GM23338 (cell line): ENCODE measurements at regions not wholly inside any gene's neighbourhood (a gene's known extent, or its start where the extent isn't known, plus 50 kb on each side); places are given as distances from the start of the nearest gene placed in this dataset.
"Not testable (repeated sequence)": the region's sequence is repeated elsewhere in the genome, so short reads cannot be mapped to it uniquely, and the experiment has no call there.

ENCODE experiments used
- ATAC-seq: fragments of 200-7000 bp; cut with Tn5 transposase; 3 replicates; pipeline ENCODE4 v1.9.1; 2020
- DNase-seq: peaks from one replicate; pipeline ENCODE4 v3.0.0-alpha.2; 2015; ENCODE audit warnings: low spot score
- H2AFZ ChIP-seq: fragments of 200-600 bp; sonication (generic); 2 replicates; pipeline ENCODE4 v1.8.0; 2016; ENCODE audit warnings: antibody characterized with exemption, mild to moderate bottlenecking, moderate library complexity
- H3F3A ChIP-seq: fragments of 200-600 bp; sonication (generic); replicated peaks from 2 replicates; pipeline ENCODE4 v1.8.0; 2017; ENCODE audit warnings: antibody characterized with exemption, mixed run types, low read depth
- H3K27ac ChIP-seq: fragments of 200-600 bp; sonication (generic); 2 replicates; pipeline ENCODE4 v1.6.1; 2016; ENCODE audit warnings: low read depth
- H3K27me3 ChIP-seq: fragments of 200-600 bp; sonication (generic); 2 replicates; pipeline ENCODE4 v1.8.0; 2016; ENCODE audit warnings: mild to moderate bottlenecking, mixed run types, moderate library complexity; ENCODE audit not compliant: insufficient read depth
- H3K36me3 ChIP-seq: fragments of 200-600 bp; sonication (generic); 2 replicates; pipeline ENCODE4 v1.8.0; 2016; ENCODE audit warnings: mild to moderate bottlenecking; ENCODE audit not compliant: insufficient read depth
- H3K4me1 ChIP-seq: fragments of 200-600 bp; sonication (generic); 2 replicates; pipeline ENCODE4 v1.8.0; 2016; ENCODE audit warnings: mild to moderate bottlenecking, moderate library complexity; ENCODE audit not compliant: insufficient read depth
- H3K4me2 ChIP-seq: fragments of 200-600 bp; sonication (generic); 2 replicates; pipeline ENCODE4 v1.7.1; 2017; ENCODE audit warnings: mixed run types
- H3K4me3 ChIP-seq: fragments of 200-600 bp; sonication (generic); 2 replicates; pipeline ENCODE4 v1.6.1; 2016; ENCODE audit warnings: mixed run types
- H3K79me2 ChIP-seq: fragments of 200-600 bp; sonication (generic); replicated peaks from 2 replicates; pipeline ENCODE4 v1.8.0; 2017; ENCODE audit warnings: mild to moderate bottlenecking; ENCODE audit not compliant: insufficient read depth
- H3K9me2 ChIP-seq: fragments of 200-600 bp; sonication (generic); 2 replicates; pipeline ENCODE4 v1.8.0; 2017; ENCODE audit not compliant: insufficient read depth
- H4K20me1 ChIP-seq: fragments of 200-600 bp; sonication (generic); replicated peaks from 2 replicates; pipeline ENCODE4 v1.8.0; 2017; ENCODE audit warnings: mild to moderate bottlenecking; ENCODE audit not compliant: insufficient read depth
- H3K27ac Mint-ChIP-seq: 2 replicates; pipeline ENCODE4 v1.8.0; 2020; ENCODE audit warnings: inconsistent platforms, mild to moderate bottlenecking, moderate library complexity, mixed read lengths
- H3K27me3 Mint-ChIP-seq: 3 replicates; pipeline ENCODE4 v1.8.0; 2022; ENCODE audit warnings: low read depth, mild to moderate bottlenecking, moderate library complexity, mixed read lengths, inconsistent platforms; ENCODE audit not compliant: insufficient read depth, poor library complexity
- H3K36me3 Mint-ChIP-seq: 3 replicates; pipeline ENCODE4 v1.8.0; 2021; ENCODE audit warnings: low read depth, mild to moderate bottlenecking, inconsistent platforms, moderate library complexity, mixed read lengths
- H3K4me1 Mint-ChIP-seq: 3 replicates; pipeline ENCODE4 v1.8.0; 2020; ENCODE audit warnings: mild to moderate bottlenecking, inconsistent platforms, mixed read lengths
- H3K4me3 Mint-ChIP-seq: 3 replicates; pipeline ENCODE4 v1.8.0; 2021; ENCODE audit warnings: moderate library complexity, mild to moderate bottlenecking, inconsistent platforms, mixed read lengths
- H3K9me3 Mint-ChIP-seq: 3 replicates; pipeline ENCODE4 v1.8.0; 2020; ENCODE audit warnings: moderate library complexity, mild to moderate bottlenecking, inconsistent platforms, mixed read lengths
- CREB1 ChIP-seq: fragments of 250-450 bp; sonication (Bioruptor Pico); IDR thresholded peaks from 2 replicates; pipeline ENCODE4 v1.5.0; 2020; ENCODE audit warnings: low read depth, mild to moderate bottlenecking, moderate library complexity
- EZH2 ChIP-seq: fragments of 200-600 bp; sonication (generic); IDR thresholded peaks from one replicate; pipeline ENCODE4 v1.8.0; 2017; ENCODE audit warnings: antibody characterized with exemption, mild to moderate bottlenecking, low read depth; ENCODE audit not compliant: unreplicated experiment
- EZH2phosphoT487 ChIP-seq: fragments of 200-600 bp; sonication (generic); IDR thresholded peaks from one replicate; pipeline ENCODE4 v1.8.1; 2018; ENCODE audit warnings: antibody characterized with exemption; ENCODE audit not compliant: unreplicated experiment
- ZNF114 ChIP-seq: fragments of 250-450 bp; sonication (Bioruptor Pico); IDR thresholded peaks from 2 replicates; pipeline ENCODE4 v1.5.0; 2020; ENCODE audit warnings: mild to moderate bottlenecking, moderate library complexity
- ZNF331 ChIP-seq: fragments of 250-450 bp; sonication (Bioruptor Pico); IDR thresholded peaks from 2 replicates; pipeline ENCODE4 v1.5.0; 2020; ENCODE audit warnings: low read depth, mild to moderate bottlenecking, moderate library complexity
- TF ChIP-seq, protein P1 (sequence below): IDR thresholded peaks from one replicate; pipeline ENCODE4 v1.6.1; 2018; ENCODE audit warnings: antibody characterized with exemption; ENCODE audit not compliant: unreplicated experiment
- TF ChIP-seq, protein P2 (sequence below), 2 experiments: fragments of 200-600 bp in 1 of 2; sonication (generic) in 1 of 2; conservative IDR thresholded peaks; 2 replicates each; pipeline versions ENCODE4 v1.5.1 to v1.6.1; 2016 to 2017; ENCODE audit warnings: antibody characterized with exemption in 2 of 2, low read depth in 2 of 2, mild to moderate bottlenecking in 2 of 2, moderate library complexity in 1 of 2

DNA sequence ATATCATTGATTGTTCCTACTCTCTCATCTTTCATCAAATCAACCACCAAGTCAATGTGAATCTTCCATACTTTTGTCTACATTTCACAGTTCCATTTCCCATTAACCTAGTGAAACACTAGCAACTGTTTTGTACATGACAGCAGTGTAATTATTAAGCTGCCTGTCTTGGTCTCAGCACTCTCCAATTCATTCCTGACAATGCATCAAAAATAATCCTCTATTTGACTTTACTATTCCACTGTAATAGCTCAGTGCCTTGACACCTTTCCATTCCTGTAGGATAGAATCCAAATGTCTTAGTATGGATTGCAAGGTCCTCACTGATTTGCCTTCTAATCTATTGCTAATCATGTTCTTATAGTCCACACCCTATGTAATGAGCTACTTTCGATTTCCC lies 2405.8 kb downstream of the PCDH7 start:
- H3K4me2 ChIP-seq: no peak overlapping the region
- no peaks in the 10 kb centered on the region for H3K9me3 Mint-ChIP-seq
- H3K27ac ChIP-seq: no peak overlapping the region

DNA sequence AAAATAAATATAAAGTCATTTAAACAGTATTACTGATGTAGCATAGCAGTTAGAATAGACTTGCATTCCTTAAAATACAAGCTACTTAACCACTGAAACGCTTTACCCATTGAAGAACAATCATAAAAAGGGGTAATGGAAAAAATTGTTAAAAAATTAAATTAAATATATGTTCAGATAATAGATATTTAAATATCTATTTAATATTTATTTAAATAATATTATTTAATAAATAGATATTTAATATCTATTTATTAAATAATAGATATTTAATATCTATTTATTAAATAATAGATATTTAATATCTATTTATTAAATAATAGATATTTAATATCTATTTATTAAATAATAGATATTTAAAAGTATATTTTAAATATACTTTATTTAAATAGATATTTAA lies 2410.5 kb downstream of the PCDH7 start:
- H3K4me1 ChIP-seq, H3K27me3 ChIP-seq, H3F3A ChIP-seq, H3K79me2 ChIP-seq, H3K27ac Mint-ChIP-seq, H2AFZ ChIP-seq, H3K4me3 ChIP-seq, ATAC-seq, H3K27ac ChIP-seq, H3K4me3 Mint-ChIP-seq, H3K9me3 Mint-ChIP-seq, H3K9me2 ChIP-seq, H3K4me1 Mint-ChIP-seq, H3K36me3 Mint-ChIP-seq, H3K36me3 ChIP-seq, H3K27me3 Mint-ChIP-seq, DNase-seq, H4K20me1 ChIP-seq, H3K4me2 ChIP-seq: not testable (repeated sequence)

More for the DNA sequence above, 2405.8 kb downstream of the PCDH7 start:
- Histone ChIP-seq H3F3A (no peaks in the 10 kb centered on the region), H3K79me2 (no peaks in the 10 kb centered on the region), H2AFZ (no peak overlapping the region), H3K4me3 (no peak overlapping the region), H3K9me2 (0 out of 2 replicates have a peak, but pooled peaks cover 4% of the 10 kb centered on the region), H3K4me1 (no peaks in the 10 kb centered on the region), H3K36me3 (no peaks in the 10 kb centered on the region), H4K20me1 (no peaks in the 10 kb centered on the region), H3K27me3 (no peaks in the 10 kb centered on the region)
- Mint-ChIP-seq H3K27ac (no peak overlapping the region), H3K27me3 (no peaks in the 10 kb centered on the region), H3K4me1 (no peaks in the 10 kb centered on the region), H3K36me3 (no peaks in the 10 kb centered on the region), H3K4me3 (no peak overlapping the region)
- TF ChIP-seq CREB1 (CRISPR knock-in tag): no peak
- no peak for TF ChIP-seq ZNF114
- TF ChIP-seq, protein P1, sequence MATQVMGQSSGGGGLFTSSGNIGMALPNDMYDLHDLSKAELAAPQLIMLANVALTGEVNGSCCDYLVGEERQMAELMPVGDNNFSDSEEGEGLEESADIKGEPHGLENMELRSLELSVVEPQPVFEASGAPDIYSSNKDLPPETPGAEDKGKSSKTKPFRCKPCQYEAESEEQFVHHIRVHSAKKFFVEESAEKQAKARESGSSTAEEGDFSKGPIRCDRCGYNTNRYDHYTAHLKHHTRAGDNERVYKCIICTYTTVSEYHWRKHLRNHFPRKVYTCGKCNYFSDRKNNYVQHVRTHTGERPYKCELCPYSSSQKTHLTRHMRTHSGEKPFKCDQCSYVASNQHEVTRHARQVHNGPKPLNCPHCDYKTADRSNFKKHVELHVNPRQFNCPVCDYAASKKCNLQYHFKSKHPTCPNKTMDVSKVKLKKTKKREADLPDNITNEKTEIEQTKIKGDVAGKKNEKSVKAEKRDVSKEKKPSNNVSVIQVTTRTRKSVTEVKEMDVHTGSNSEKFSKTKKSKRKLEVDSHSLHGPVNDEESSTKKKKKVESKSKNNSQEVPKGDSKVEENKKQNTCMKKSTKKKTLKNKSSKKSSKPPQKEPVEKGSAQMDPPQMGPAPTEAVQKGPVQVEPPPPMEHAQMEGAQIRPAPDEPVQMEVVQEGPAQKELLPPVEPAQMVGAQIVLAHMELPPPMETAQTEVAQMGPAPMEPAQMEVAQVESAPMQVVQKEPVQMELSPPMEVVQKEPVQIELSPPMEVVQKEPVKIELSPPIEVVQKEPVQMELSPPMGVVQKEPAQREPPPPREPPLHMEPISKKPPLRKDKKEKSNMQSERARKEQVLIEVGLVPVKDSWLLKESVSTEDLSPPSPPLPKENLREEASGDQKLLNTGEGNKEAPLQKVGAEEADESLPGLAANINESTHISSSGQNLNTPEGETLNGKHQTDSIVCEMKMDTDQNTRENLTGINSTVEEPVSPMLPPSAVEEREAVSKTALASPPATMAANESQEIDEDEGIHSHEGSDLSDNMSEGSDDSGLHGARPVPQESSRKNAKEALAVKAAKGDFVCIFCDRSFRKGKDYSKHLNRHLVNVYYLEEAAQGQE: no peak
- no peak for TF ChIP-seq EZH2phosphoT487
- no peak for TF ChIP-seq EZH2
- TF ChIP-seq ZNF331: no peak
- TF ChIP-seq, protein P2, sequence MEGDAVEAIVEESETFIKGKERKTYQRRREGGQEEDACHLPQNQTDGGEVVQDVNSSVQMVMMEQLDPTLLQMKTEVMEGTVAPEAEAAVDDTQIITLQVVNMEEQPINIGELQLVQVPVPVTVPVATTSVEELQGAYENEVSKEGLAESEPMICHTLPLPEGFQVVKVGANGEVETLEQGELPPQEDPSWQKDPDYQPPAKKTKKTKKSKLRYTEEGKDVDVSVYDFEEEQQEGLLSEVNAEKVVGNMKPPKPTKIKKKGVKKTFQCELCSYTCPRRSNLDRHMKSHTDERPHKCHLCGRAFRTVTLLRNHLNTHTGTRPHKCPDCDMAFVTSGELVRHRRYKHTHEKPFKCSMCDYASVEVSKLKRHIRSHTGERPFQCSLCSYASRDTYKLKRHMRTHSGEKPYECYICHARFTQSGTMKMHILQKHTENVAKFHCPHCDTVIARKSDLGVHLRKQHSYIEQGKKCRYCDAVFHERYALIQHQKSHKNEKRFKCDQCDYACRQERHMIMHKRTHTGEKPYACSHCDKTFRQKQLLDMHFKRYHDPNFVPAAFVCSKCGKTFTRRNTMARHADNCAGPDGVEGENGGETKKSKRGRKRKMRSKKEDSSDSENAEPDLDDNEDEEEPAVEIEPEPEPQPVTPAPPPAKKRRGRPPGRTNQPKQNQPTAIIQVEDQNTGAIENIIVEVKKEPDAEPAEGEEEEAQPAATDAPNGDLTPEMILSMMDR (conservative IDR thresholded peaks at IDR 0.05; ENCODE audit: low read depth in 2 of 2): no peak
- no peak for DNase-seq
- ATAC-seq: no peak
